RWPE2 (cell line): ENCODE measurements at regions not wholly inside any gene's neighbourhood (a gene's known extent, or its start where the extent isn't known, plus 50 kb on each side); places are given as distances from the start of the nearest gene placed in this dataset.
A peak's percentile ranks its signal among the peaks of the same experiment; 100 is the strongest.

Source experiments
- ATAC-seq: fragments of 200-7000 bp; cut with Tn5 transposase; 3 replicates; pipeline ENCODE4 v1.9.1; 2021; ENCODE audit warnings: low read depth
- DNase-seq: peaks from one replicate; pipeline ENCODE4 v3.0.0-alpha.2; 2020; ENCODE audit warnings: low spot score
- H3K27ac ChIP-seq: fragments of 450-650 bp; 2 replicates; pipeline ENCODE4 v1.5.1; 2017; ENCODE audit warnings: mild to moderate bottlenecking; ENCODE audit not compliant: poor library complexity, severe bottlenecking
- H3K27me3 ChIP-seq: fragments of 250-450 bp; sonication (Bioruptor Pico); 2 replicates; pipeline ENCODE4 v1.5.1; 2021; ENCODE audit warnings: mild to moderate bottlenecking, moderate library complexity; ENCODE audit not compliant: insufficient read depth, poor library complexity, severe bottlenecking
- H3K36me3 ChIP-seq: fragments of 250-450 bp; sonication (Bioruptor Pico); 2 replicates; pipeline ENCODE4 v1.5.1; 2020; ENCODE audit warnings: low read depth, mild to moderate bottlenecking, moderate library complexity
- H3K4me1 ChIP-seq: fragments of 250-450 bp; sonication (Bioruptor Pico); 2 replicates; pipeline ENCODE4 v1.5.1; 2021; ENCODE audit warnings: mild to moderate bottlenecking, moderate library complexity; ENCODE audit not compliant: insufficient read depth, poor library complexity, severe bottlenecking
- H3K4me3 ChIP-seq: fragments of 250-450 bp; sonication (Bioruptor Pico); 2 replicates; pipeline ENCODE4 v1.5.1; 2021; ENCODE audit warnings: mild to moderate bottlenecking, moderate library complexity; ENCODE audit not compliant: severe bottlenecking
- H3K9me3 ChIP-seq: fragments of 250-450 bp; sonication (Bioruptor Pico); 2 replicates; pipeline ENCODE4 v1.5.1; 2021; ENCODE audit warnings: mild to moderate bottlenecking, moderate library complexity; ENCODE audit not compliant: severe bottlenecking
- CTCF ChIP-seq: fragments of 450-650 bp; IDR thresholded peaks from one replicate; pipeline ENCODE4 v1.5.1; 2017; ENCODE audit warnings: mild to moderate bottlenecking, moderate library complexity; ENCODE audit not compliant: poor library complexity, severe bottlenecking

DNA sequence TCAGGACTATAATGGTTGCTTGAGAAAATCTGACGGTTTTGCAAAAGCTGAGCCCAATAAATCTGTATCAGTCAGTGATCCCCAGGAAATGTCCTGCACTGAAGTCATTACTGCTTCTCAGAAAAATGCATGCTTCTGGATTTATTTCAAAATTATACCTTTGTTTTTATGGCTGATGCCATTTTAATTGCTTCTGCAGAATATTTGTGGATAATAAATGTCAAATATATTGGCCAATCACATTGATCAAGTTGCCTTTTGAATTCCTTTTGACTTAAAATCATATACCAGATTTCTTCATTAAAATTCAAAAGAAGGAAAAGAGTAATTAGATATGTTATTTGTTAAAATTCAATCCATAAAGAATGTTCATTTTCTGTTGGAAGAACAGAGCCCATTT lies 842.9 kb upstream of the ADGRL4 start:
- DNase-seq (no peak), ATAC-seq (no peak)
- Histone ChIP-seq H3K4me1 (no peaks in the 10 kb centered on the region), H3K36me3 (no peaks in the 10 kb centered on the region), H3K9me3 (no peaks in the 10 kb centered on the region), H3K4me3 (no peak overlapping the region), H3K27me3 (no peaks in the 10 kb centered on the region), H3K27ac (no peak overlapping the region)
- TF ChIP-seq CTCF: no peak

DNA sequence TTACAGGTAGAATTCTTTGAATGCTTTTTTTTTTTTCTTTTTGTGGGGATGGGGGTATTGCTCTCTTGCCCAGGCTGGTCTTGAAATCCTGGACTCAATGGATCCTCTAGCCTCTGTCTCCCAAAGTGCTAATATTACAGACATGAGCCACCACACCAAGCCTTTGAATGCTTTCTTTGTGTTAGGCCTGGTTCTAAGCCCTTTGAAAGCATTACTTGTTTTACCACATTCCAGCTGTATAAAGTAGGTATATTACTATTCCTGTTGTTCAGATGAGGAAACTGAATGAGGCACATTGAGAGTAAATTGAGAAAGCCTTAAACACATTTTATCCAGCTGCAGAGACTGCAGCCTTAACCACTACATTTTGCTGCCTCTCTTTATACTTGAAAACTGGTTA lies 841.8 kb upstream of the ADGRL4 start:
- ATAC-seq (peak; percentile 41; the same call in 1 of the 3 replicates), DNase-seq (no peak)
- Histone ChIP-seq H3K4me3 (no peak overlapping the region), H3K27me3 (no peaks in the 10 kb centered on the region), H3K36me3 (no peaks in the 10 kb centered on the region), H3K27ac (no peak overlapping the region), H3K4me1 (no peaks in the 10 kb centered on the region), H3K9me3 (no peaks in the 10 kb centered on the region)
- no peak for TF ChIP-seq CTCF

- ATAC-seq (no peak), DNase-seq (no peak)
- H3K4me1 ChIP-seq: no peaks in the 10 kb centered on the region
- no peak overlapping the region for H3K4me3 ChIP-seq
- no peaks in the 10 kb centered on the region for H3K27me3 ChIP-seq
- TF ChIP-seq CTCF: no peak
- H3K9me3 ChIP-seq: no peaks in the 10 kb centered on the region
- H3K36me3 ChIP-seq: no peaks in the 10 kb centered on the region
- H3K27ac ChIP-seq: no peak overlapping the region
Observed at GRCh38 chr1:79847700-79848099, 841.2 kb upstream of the ADGRL4 start.

DNA sequence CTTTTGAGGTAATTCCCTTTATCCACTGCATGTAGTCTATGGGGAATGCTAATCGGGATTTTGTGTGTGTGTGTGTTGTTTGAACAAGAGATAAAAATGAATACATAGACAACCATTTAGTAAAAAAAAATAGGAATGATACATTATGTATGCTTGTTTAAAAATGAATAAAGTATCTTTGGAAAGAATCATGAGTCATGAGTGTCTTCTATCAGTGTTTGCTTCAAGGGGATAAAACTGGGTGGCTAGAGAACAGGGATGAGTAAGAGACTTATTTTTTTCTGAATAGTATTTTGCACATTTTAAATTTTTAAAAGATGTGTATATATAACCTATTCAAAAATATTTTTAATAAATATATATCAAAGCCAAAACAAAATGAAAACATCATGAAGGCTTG lies 839.4 kb upstream of the ADGRL4 start:
- TF ChIP-seq CTCF: no peak
- no peak for ATAC-seq
- no peaks in the 10 kb centered on the region for H3K36me3 ChIP-seq
- no peaks in the 10 kb centered on the region for H3K9me3 ChIP-seq
- DNase-seq: no peak
- H3K27ac ChIP-seq: no peak overlapping the region
- no peak overlapping the region for H3K4me3 ChIP-seq
- no peaks in the 10 kb centered on the region for H3K27me3 ChIP-seq
- H3K4me1 ChIP-seq: no peaks in the 10 kb centered on the region

GRCh38 chr1:79842811-79843210 lies 836.3 kb upstream of the ADGRL4 start:
- H3K4me1 ChIP-seq: no peaks in the 10 kb centered on the region
- DNase-seq (no peak), ATAC-seq (no peak)
- H3K4me3 ChIP-seq: no peak overlapping the region
- no peak overlapping the region for H3K27ac ChIP-seq
- no peaks in the 10 kb centered on the region for H3K9me3 ChIP-seq
- no peak for TF ChIP-seq CTCF
- H3K36me3 ChIP-seq: no peaks in the 10 kb centered on the region
- H3K27me3 ChIP-seq: no peaks in the 10 kb centered on the region
